SK-N-MC (cell line): ENCODE measurements at regions not wholly inside any gene's neighbourhood (a gene's known extent, or its start where the extent isn't known, plus 50 kb on each side); places are given as distances from the start of the nearest gene placed in this dataset.

Experiments
- EZH2 ChIP-seq: fragments of 200-600 bp; sonication (generic); IDR thresholded peaks from one replicate; pipeline ENCODE4 v1.6.1; 2017; ENCODE audit warnings: antibody characterized with exemption
- POLR2AphosphoS5 ChIP-seq: IDR thresholded peaks from 2 replicates; pipeline ENCODE4 v1.6.1; 2012; ENCODE audit warnings: mild to moderate bottlenecking, low read depth, low read length, borderline replicate concordance

GRCh38 chr19:31885280-31885853 lies 460.0 kb upstream of the ZNF507 start:
- TF ChIP-seq POLR2AphosphoS5 (no peak), EZH2 (no peak)
